ENCODE measurements at regions not wholly inside any gene's neighbourhood (a gene's known extent, or its start where the extent isn't known, plus 50 kb on each side); places are given as distances from the start of the nearest gene placed in this dataset.

- no peaks in the 10 kb centered on the region for H3K36me3 Mint-ChIP-seq (ENCODE audit: unreplicated experiment)
- no peak overlapping the region for H3K27ac Mint-ChIP-seq (ENCODE audit: unreplicated experiment)
- H3K4me3 Mint-ChIP-seq (ENCODE audit: unreplicated experiment) = no peak overlapping the region
- DNase-seq (ENCODE audit: extremely low spot score, unreplicated experiment) = no peak
- no peaks in the 10 kb centered on the region for H3K9me3 Mint-ChIP-seq (ENCODE audit: unreplicated experiment)
- no peaks in the 10 kb centered on the region for H3K27me3 Mint-ChIP-seq (ENCODE audit: unreplicated experiment)
- peaks cover 6% of the 10 kb centered on the region for H3K4me1 Mint-ChIP-seq (ENCODE audit: unreplicated experiment)
- no peak for TF ChIP-seq CTCF (IDR thresholded peaks at IDR 0.05)
These were observed 73.6 kb upstream of the NBPF3 start for GRCh38 chr1:21366288-21366687.

DNA sequence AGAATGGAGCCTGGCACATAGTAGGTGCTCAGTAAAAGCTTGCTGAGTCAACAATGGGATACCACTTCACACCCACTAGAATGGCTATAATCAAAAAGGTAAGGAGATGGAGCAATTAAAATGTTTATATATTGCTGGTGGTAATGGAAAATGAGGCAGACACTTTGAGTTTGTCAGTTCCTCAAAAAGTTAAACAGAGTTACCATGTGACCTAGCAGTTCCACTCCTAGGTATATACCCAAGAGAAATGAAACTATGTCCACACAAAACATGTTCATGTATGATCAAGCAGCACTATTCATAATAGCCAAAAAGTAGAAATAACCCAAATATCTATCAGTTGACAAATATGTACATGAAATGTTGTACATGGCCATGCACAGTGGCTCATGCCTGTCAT is 74.8 kb upstream of the ECE1 start:
- H3K9me3 Mint-ChIP-seq (ENCODE audit: unreplicated experiment) = no peaks in the 10 kb centered on the region
- no peak overlapping the region for H3K4me3 Mint-ChIP-seq (ENCODE audit: unreplicated experiment)
- H3K27me3 Mint-ChIP-seq (ENCODE audit: unreplicated experiment) = no peaks in the 10 kb centered on the region
- H3K4me1 Mint-ChIP-seq (ENCODE audit: unreplicated experiment) = peaks cover 6% of the 10 kb centered on the region
- no peak overlapping the region for H3K27ac Mint-ChIP-seq (ENCODE audit: unreplicated experiment)
- H3K36me3 Mint-ChIP-seq (ENCODE audit: unreplicated experiment) = no peaks in the 10 kb centered on the region
- no peak for TF ChIP-seq CTCF (IDR thresholded peaks at IDR 0.05)
- DNase-seq (ENCODE audit: extremely low spot score, unreplicated experiment) = no peak

DNA sequence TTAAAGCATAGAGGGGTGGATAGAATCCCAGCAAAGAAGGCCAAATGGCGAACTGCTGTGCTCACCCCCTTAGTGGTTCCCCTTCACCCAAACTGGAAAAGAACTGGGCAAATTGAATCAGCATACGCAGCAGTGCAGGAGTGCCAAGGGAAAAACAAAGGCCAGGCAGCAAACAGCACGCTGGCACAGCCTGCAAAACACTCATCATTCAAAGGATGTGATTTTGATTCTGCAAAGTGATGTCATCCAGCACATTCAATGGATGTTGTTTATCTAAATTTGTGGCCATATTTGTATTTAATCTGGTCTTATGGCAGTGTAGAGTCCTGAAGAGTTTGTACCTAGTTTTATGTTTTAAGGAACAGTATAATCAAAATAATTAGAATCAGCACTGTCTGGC is 71.8 kb upstream of the ECE1 start:
- H3K27ac Mint-ChIP-seq (ENCODE audit: unreplicated experiment) = no peak overlapping the region
- no peaks in the 10 kb centered on the region for H3K27me3 Mint-ChIP-seq (ENCODE audit: unreplicated experiment)
- H3K4me1 Mint-ChIP-seq (ENCODE audit: unreplicated experiment) = no peaks in the 10 kb centered on the region
- no peak for TF ChIP-seq CTCF (IDR thresholded peaks at IDR 0.05)
- no peaks in the 10 kb centered on the region for H3K9me3 Mint-ChIP-seq (ENCODE audit: unreplicated experiment)
- no peaks in the 10 kb centered on the region for H3K36me3 Mint-ChIP-seq (ENCODE audit: unreplicated experiment)
- H3K4me3 Mint-ChIP-seq (ENCODE audit: unreplicated experiment) = no peak overlapping the region
- no peak for DNase-seq (ENCODE audit: extremely low spot score, unreplicated experiment)

DNA sequence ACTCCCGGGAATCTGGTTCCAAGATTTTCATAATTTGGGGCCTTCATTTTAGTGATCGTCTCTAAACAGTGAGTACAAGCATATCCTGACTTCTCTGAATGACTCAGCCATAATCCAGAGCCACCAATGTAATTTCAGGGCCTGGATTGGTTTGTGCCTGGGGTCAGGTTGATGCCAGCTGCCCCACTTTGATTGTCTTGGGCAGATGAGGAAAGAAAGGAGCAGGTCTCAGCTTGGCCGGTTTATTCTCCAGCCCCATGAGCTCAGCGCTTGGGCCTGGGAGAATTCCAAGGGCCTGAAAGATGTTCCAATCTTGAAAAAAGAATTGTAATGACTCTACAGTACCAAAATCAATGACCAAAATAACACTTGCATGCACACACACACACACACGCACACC is 71.2 kb upstream of the ECE1 start:
- H3K4me3 Mint-ChIP-seq (ENCODE audit: unreplicated experiment) = no peak overlapping the region
- H3K27ac Mint-ChIP-seq (ENCODE audit: unreplicated experiment) = no peak overlapping the region
- no peaks in the 10 kb centered on the region for H3K4me1 Mint-ChIP-seq (ENCODE audit: unreplicated experiment)
- DNase-seq (ENCODE audit: extremely low spot score, unreplicated experiment) = no peak
- no peak for TF ChIP-seq CTCF (IDR thresholded peaks at IDR 0.05)
- no peaks in the 10 kb centered on the region for H3K9me3 Mint-ChIP-seq (ENCODE audit: unreplicated experiment)
- H3K36me3 Mint-ChIP-seq (ENCODE audit: unreplicated experiment) = no peaks in the 10 kb centered on the region
- H3K27me3 Mint-ChIP-seq (ENCODE audit: unreplicated experiment) = no peaks in the 10 kb centered on the region

- Mint-ChIP-seq H3K9me3 (ENCODE audit: unreplicated experiment) (no peaks in the 10 kb centered on the region), H3K27me3 (ENCODE audit: unreplicated experiment) (no peaks in the 10 kb centered on the region), H3K4me1 (ENCODE audit: unreplicated experiment) (peaks cover 5% of the 10 kb centered on the region), H3K27ac (ENCODE audit: unreplicated experiment) (no peak overlapping the region), H3K4me3 (ENCODE audit: unreplicated experiment) (no peak overlapping the region), H3K36me3 (ENCODE audit: unreplicated experiment) (no peaks in the 10 kb centered on the region)
- TF ChIP-seq CTCF (IDR thresholded peaks at IDR 0.05) = no peak
- DNase-seq (ENCODE audit: extremely low spot score, unreplicated experiment) = no peak
These were observed 66.9 kb upstream of the ECE1 start for GRCh38 chr1:21357161-21357560.
